Smooth muscle cell of the brain vasculature (primary cell): ENCODE measurements at regions not wholly inside any gene's neighbourhood (a gene's known extent, or its start where the extent isn't known, plus 50 kb on each side); places are given as distances from the start of the nearest gene placed in this dataset.
A peak's percentile ranks its signal among the peaks of the same experiment; 100 is the strongest.

Source experiments
- DNase-seq: peaks from one replicate; pipeline ENCODE4 v3.0.0-alpha.2; 2012; ENCODE audit warnings: low read depth, low spot score

DNA sequence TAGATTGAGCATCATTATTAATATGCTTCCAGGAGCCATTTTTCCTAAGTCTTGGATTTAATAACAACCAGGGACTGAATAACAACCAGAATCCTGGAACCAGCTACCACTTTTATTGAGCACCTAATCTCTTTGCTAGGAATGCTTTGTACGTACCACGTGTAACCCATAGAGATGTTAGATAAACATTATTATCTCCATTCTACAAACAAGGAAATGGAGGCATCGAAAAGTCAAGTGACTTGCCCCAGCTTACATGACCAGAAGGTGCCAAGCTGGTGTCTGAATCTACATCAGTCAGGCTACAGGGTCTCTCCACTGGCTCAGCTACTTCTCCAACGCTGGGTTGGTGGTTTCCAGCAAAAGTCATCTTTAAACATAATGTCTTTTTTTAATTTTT, 256.1 kb upstream of the ANKRD55 start:
- DNase-seq, result no peak

DNA sequence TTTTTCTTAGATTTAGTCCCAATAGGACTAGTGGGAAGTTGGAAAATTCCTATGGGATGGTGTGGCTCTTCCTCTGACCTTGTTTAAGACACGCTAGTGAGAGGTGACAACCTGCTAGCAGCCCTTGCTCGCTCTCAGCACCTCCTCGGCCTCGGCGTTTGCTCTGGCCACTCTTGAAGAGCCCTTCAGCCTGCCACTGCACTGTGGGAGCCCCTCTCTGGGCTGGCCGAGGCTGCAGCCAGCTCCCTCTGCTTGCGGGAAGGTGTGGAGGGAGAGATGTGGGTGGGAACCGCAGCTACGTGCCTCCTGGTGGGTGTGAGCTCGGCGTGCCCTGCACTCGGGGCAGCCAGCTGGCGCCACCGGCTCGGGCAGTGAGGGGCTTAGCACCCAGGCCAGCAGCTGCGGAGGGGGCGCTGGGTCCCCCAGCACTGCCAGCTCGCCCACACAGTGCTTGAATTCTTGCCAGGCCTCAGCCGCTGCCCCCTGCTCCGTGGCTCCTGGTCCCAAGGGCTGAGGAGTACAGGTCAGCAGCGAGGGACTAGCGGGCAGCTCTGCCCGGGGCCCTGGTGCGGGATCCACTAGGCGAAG, 254.5 kb upstream of the ANKRD55 start:
- no peak for DNase-seq

DNA sequence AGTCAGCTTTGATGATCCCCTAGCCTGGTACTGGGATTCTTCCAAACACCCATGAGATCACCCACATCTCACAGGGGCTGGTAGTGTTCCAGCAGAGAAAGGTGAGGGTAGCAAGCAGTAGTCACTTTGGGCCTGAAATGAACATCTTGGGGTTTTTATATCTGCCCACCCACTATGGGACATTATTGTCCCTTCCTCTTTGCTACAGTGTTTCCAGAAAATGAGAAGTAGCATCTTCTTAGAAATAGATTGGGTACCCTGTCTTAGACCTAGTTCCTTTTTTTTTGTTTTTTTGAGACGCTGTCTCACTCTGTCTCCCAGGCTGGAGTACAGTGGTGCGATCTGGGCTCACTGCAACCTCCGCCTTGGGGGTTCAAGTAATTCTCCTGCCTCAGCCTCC, 249.2 kb upstream of the ANKRD55 start:
- no peak for DNase-seq

DNA sequence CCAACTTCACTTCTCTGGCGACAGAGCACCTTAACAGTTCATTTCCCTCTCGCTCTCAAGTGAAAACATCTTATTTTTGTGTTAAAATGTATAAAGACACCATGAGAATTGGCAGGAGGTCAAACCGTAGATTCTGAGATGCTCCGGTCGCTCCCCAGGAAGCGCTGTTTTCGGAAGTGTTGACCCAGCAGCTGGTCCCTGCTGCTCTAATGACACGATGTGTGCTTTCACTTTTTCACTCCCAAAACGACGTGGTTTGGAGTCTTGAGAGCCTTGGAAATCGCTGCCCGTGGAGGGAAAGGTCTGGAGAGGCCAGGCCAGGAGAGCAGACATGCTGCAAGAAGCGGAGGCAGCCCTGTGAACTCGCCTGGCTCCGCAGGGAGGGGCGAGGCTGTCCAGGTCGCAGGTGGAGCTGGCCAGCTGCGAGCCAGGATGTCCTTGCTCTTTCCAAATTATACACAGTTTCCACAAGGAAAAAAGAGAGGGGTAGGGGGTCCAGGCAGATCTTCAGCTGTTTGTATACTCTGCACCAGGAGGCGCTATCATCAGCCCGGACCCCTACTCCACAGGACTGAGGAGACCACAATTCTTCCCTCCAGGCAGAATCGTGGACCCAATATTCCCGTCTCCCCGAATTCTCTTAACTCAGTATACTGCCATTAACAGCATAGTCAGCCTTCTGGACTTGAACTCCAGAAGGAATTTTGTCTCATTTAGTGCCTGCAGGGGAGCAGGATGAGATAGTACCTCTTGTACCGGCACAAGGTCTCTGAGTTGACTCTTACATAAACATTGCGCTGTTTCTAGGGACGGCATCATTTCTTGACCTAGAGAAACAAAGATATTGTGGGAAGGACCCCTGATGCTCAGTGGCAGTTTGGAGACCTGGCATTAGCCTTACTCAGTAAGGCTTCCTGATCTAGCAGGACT, 248.6 kb upstream of the ANKRD55 start:
- DNase-seq, result peak; percentile 60

DNA sequence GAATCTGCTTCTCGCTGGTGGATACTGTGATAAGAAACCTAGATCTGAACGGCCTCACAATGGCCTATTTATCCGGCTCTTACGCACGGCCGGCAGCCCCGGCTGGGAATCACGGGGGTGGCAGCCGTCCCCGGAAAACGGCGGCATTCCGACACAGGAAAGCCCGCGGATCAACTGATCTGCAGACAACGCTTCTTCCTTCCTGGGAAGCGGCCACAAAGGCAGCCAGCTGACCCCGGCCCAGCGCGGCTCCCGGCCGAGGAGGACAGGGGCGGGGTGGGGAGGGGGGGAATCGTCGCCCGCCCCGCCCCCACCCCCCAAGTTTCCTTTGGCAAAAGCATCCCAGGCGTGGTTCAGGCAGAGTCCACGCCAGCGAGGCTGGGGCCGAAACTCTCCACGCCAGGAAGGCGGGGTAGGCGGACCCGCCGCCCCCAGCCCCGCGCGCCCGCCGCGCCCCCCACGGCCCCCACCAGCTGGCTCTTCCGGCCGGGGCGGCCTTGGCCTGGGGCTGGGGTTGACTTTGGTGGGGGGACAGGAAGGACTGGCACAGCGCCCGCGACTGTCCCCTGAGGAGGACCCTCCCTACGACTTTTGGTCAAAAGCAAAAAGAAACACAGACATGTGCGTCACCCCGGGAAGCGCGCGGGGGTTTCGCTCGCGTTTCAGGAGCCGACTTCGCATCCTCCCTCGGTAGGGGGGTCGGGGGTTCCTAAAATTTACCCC, 247.7 kb upstream of the ANKRD55 start:
- DNase-seq, result peak; percentile 26

DNA sequence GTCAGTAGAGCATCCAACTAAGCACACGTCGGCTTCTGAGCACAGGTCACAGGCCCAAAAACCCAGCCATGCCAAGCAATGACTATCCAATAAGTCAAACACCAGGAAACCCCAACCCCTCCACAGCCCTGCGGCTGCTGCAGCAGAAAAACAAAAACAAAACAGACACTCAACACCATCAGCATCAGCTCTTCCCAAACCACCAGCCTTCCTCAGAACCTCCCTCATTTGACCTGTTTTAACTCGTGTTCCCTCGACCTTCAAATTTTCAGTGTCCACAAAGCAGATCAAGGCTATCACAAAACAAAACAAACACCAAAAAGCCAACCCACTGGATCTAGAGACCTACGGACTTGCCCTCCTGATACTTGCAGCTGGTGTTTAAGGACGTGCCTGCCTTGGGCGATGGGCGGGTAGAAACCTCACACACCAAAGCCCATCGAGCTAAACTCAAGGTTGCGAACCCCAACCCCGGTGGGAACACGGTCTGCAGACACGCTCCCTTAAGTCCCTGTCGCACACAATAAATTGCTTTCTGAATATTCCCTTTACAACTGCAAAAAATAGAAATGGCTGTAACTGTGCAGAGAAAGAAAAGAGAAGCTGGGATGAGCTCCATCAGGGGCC, 247.1 kb upstream of the ANKRD55 start:
- DNase-seq, result peak; percentile 29

DNA sequence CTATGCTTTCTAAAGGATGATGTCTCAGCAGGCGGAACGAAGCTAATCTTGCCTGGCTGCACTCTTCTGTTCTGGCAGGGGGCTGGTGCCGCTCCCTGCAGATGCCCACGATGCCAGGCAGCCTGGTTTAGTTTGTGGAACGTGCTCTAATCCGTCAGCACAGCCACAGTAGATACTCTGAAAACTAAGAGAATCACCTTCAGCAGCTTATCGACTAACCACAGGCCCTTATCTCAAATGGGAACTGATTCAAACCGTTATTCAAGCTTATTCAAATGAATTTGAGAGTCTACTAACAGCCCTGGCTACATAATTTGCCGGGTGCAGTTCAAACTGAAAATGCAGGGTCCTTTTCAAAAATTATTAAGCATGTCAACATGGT, 246.6 kb upstream of the ANKRD55 start:
- no peak for DNase-seq

DNA sequence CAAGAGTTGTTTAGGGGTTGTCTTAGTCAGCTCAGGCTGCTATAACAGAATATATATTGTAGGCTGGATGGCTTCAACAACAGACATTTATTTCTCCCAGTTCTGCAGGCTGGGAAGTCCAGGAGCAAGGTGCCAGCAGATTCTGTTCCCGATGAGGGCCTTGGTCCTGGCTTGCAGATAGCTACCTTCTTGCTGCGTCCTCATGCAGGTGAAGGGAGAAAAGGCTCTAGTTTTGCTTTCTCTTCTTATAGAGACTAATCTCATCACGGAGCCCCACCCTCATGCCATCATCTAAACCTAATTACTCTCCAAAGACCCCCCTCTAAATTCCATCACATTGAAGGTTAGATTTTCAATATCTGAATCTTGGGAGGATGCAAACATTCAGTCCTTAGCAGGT, 246.0 kb upstream of the ANKRD55 start:
- no peak for DNase-seq

DNA sequence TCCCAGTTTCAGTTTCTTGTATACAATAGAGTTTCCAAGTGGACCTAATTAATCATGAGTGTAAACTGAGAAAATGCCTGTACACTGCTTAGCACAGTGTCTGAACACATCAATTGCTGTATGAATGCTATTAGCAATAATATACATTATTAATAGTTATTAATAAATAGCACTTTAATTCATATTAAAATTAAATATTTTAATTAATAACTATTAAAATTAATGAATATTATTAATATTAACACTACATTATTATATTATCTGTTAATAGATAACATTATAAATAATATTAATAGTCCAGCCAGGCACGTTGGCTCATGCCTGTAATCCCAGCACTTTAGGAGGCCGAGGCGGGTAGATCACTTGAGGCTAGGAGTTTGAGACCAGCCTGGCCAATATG, 244.9 kb upstream of the ANKRD55 start:
- DNase-seq, result no peak

DNA sequence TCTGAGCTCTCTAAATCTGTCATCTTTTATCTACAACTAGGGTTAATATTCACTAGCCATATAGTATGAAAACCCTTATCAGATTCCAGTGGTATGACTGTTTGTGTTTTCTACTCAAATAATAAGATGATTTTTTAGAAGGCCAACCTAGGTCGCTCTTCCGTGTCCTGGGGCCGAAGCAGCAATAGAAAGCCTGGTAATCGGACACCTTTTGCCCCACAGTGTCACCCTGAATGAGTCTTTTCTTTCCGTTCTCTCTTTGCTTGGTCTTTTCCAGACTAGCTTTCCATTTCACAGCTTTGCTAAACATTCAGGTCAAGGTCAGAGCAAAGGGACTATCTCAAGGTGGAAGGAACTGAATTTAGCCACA, 243.3 kb upstream of the ANKRD55 start:
- no peak for DNase-seq

DNA sequence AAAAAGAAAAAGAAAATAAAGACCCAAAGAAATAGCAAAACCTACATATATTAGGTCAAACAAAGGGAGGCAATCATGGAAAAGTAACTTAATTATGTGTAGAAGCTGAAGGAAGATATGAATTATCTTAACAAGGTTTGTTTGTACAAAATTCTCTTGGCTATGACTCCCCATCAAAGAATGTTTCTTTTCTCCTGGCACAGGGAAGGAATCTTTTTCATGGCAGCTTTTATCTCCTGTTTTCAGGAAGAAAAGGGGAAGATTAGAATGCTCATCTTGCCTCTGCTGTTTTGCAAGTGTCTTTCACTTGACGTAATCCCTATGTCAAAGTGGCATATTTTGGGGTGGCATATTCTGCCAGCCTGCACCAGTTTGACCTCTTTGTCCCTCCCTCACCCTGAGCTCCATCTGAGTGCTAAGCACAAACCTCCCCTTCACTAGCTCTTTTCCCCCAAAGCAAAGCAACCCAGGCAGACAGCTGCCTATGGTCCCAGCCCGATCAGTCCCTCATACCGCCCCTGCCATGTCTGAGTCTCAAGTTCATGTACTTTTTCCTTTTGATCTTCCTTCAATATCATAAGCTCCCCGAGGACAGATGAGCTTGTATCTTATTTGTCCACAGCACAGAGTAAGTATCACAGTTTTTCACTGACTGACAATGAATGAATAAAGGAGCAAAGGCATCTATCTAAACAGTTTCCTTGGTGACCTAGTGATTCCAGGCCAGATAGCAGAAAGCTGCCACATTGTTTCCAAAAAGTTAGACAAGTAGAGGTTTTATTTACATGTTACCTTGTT, 242.8 kb upstream of the ANKRD55 start:
- DNase-seq, result no peak

DNA sequence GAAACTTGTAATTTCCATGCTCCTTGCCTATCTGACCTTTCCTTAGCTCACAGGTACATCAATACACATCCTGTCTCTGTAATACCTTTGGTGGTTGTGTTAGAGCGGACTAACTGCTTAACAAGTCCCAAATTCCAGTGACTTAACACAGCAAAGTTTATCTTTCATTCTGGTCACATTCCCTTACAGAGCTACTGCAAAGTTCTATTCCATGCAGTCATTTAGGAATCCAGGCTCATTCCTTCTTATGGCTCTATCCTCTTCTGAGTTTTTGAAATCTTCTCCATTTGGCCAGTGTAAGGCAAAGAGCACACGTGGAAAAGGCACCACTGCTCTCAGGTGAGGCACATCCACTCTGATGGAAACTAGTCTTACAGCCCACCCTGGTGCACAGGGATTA, 238.6 kb upstream of the ANKRD55 start:
- DNase-seq, result no peak

DNA sequence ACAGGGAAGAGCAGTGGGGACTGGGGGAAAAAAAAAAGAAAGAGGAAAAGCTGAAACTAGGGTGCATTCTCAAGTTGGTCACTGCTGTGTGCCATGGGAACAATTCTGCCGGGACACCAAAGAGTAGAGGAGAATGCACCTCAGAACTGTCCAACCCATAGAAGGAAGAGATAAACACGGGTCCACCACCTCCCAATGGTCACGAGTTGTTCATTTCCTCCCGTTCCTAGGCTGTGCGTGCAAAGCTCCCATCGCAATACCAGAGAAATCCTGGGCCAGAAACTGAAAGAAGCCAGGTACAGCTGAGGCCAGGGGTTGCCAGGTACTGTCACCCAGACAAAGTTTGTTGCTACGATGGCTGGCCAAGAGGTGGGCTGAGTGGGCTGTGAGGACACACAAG, 236.9 kb upstream of the ANKRD55 start:
- DNase-seq, result no peak

DNA sequence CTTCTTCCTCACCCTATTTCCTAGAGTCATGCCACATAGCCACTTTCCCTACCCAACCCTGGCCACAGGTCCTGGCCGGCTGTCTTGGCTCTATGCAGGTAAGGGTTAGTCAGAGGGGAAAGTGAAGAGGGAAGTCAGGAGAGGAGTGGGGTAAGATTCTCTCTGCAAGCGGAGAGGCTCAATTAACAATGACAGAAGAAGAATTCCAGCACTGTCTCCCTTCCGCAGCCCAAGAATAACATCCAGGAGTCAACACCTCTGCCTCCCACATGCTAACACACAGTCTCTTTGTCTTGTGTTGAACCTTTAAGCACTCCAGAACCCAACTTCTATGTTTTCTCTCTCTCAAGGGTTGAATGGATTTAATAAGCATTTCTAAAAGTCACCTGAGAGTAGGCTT, 235.1 kb upstream of the ANKRD55 start:
- DNase-seq, result no peak

DNA sequence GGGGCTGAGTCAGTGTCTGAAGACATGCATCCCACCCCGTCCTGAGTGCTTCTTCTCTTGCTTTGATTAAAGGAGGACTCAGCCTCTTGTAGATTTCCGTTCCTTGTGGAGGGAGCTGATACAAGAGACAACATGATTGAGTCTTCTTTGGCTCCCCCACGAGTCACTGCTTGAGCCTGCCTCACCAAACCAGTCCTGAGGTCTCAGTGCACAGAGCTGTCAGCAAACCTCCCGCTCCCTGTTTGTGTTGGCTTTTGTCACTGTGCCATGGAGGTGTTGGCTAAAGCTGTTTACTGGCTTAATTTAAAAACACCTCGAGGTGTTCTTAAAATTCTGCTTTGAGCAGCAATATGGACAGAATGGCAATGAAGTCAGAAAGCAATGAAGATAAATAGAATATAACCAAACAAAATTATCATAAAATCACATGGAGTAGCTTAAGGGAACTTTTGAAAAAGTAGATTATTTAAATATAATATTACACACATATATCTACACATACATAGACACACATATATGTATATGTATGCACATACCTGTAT, 234.1 kb upstream of the ANKRD55 start:
- DNase-seq, result no peak

DNA sequence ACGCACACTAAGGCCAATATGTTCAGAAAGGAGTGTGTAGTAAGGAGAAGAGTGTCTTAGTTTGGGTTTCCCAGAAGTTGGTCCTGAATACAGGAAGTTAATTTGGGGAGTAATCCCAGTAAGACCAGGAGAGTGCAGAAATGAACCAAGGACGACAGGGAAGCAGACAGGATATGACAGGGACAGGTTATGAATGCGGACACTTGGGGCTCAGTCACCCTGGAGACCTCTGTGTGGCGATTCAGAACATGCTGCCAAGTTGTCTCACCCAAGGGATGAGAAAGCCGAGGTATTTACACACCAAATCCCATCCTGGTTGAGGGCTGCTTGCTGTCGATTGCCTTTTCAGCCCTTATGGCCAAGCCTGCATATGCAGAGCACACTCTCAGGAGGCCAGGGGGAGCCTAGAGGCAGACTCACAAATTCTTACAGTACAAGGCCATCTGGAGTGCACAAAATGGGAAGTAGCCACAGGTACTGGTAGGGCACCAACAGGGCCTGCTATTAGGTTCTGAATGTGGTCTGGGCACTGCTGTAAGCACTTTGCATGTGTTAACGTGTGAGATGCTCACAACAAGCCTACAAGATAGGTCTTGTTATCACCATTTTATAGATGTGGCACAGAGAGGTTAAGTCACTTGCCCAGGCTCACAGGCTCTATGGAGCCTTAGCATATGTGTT, 233.1 kb upstream of the ANKRD55 start:
- no peak for DNase-seq

DNA sequence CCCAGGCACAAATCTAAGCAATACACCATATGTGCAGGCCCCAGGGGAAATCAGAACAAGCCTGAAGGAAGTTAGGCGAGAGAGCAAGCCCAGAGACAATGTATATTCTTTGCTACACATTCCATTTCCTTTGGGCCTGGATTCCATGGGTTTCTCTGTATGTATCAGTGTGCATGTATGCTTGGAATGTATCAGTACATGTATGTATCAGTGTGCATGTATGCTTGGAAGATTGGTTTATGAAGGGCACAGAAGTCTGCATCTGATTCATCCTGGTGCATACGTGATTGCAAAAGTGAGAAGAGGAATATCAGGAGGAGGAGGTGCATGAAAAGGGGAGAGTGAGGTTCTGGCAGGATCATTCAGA, 232.6 kb upstream of the ANKRD55 start:
- DNase-seq, result no peak

DNA sequence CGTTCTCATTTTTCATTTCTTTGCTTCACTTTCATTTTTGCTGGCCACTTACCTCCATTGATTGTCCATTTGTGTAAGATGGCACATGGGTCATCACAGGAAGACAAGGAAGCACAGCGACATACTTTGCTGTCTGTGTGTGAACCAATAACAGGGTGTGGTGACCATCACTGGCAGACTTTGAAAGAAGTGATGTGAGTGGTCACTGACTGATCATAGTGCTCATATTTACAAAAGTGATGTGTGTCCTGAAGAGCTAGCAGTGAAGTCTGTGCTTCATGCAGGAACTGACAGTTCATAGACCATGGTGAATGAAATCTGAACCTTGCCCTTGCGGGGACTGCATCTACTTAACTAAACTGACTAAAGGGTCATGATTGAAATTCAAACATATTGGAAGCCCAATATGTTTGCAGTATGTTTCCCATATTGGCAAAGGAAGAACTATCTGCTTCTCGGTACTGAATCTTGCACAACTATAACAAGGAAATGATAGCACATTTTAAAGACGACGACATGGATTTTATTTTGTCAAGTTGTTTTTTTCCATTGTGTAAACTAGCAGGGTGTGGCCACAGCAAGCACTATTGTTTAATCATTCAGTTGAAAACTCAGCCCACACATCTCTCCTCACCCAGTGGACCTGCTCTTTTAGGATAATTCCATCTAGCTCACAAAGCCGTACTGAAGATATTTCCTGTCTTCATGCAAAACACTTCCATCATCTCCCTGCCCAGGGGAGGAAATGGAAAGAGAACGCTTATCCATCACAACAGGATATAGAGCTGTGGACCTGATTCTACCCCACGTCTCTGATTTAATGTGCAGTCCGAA, 232.0 kb upstream of the ANKRD55 start:
- no peak for DNase-seq

DNA sequence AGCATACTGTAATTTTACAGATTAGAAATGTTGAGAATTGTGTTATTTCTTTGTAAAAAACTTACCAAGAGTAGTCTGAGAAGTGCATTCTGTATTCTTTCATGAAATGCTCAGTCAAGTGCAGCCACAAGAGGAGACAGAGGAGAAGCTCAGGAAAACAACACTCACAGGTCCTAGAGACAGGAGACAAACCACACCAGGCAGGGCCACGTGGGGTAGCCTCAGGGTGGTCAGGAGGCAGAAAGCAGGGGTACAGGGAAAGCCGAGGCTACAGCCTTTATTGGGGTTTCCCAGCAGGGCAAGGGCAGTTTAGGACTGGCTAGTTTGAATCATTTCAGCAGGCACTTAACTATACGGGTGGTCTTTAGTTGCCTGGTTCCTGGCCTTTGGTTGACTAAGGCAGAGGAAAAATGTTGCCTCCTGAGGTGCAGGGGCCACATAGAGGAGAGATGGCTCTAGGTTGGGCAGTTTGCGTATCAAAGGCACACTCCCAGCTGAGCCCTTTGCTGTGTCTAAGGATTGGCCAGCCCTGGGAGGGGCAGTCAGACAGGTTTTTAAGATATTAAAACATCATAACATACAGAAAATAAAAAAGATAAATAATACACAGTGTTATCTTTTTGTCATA, 230.9 kb upstream of the ANKRD55 start:
- DNase-seq, result no peak
